ENCODE measurements at regions not wholly inside any gene's neighbourhood (a gene's known extent, or its start where the extent isn't known, plus 50 kb on each side); places are given as distances from the start of the nearest gene placed in this dataset.
A peak's percentile ranks its signal among the peaks of the same experiment; 100 is the strongest.

DNA sequence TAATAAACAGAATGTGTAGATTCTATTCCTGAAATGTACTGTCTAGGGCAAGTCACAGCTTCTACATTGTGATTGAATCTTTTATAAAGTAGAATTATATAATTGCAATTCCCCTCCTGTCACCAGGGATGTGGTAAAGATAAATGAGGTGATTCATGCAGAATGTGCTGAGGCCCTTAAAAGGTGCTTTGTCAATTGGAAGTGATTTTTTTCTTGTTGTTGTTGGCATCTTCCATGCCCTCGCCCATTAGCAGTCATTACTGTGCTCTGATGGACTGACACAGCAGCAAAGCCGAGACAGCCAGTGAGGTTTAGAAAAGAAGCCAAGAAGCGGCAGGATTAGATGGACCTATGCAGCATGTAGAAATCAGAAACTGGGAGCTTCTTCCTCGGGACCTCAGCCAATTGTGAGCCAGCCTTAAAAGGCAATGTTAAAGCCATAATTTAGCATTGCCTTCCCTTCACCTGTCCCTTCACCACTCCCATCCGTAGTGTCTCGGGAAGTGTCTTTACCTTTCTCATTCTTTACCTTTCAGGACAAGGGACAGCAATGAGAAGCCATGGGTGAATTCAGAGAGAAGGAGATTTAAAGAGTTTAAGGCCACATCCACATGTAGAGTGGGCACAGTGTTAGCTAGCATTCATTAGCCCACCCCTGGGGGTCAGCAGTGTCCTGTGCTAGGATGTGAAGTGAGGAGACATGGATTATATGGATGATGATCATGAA is 257.8 kb downstream of the PLK2 start:
- no peak for DNase-seq
- no peak overlapping the region for H3K4me3 ChIP-seq
- H3K27ac ChIP-seq: no peak overlapping the region
- TF ChIP-seq CTCF (IDR thresholded peaks at IDR 0.05): no peak
- TF ChIP-seq POLR2A (IDR thresholded peaks at IDR 0.05): no peak
- TF ChIP-seq POLR2AphosphoS5 (IDR thresholded peaks at IDR 0.05): no peak
- no peak for TF ChIP-seq EP300 (IDR thresholded peaks at IDR 0.05)
- intact Hi-C loops (cut with DNase I; ENCODE audit: low total_unique reads): no loop called here
- WGBS, 5 donors: 81 to 90% (median 88%) methylated on average over 6 of the region's 6 CpGs
- no peaks in the 10 kb centered on the region for H3K36me3 ChIP-seq
- H3K27me3 ChIP-seq: no peaks in the 10 kb centered on the region
- no peaks in the 10 kb centered on the region for H3K9me3 ChIP-seq
- peaks cover 0 to 2% (median 0%) of the 10 kb centered on the region in 4 donors for H3K4me1 ChIP-seq

DNA sequence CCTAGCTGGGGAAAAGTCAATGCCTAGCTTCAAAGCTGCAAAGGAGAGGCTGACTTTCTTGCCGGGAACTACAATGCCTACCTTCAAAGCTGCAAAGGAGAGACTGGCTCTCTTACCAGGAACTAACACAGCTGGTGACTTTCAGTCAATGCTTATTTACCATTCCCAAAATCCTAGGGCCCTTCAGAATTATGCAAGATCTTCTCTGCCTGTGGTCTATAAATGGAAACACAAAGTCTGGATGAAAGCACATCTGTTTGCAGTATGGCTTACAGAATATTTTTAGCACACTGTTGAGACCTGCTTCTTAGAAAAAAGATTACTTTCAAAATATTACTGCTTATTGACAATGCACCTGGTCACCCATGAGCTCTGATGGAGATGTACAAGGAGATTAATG is 259.4 kb downstream of the PLK2 start:
- Histone ChIP-seq H3K4me1 (no peaks in the 10 kb centered on the region), H3K27ac (no peak overlapping the region), H3K9me3 (peaks cover 0 to 8% (median 0%) of the 10 kb centered on the region in 4 donors), H3K36me3 (no peaks in the 10 kb centered on the region), H3K4me3 (no peak overlapping the region), H3K27me3 (no peaks in the 10 kb centered on the region)
- WGBS, 5 donors: 56 to 84% (median 76%) methylated on average over 1 of the region's 1 CpG
- no peak for DNase-seq
- intact Hi-C loops (cut with DNase I; ENCODE audit: low total_unique reads): no loop called here
- TF ChIP-seq EP300 (IDR thresholded peaks at IDR 0.05) (no peak), POLR2AphosphoS5 (IDR thresholded peaks at IDR 0.05) (no peak), POLR2A (IDR thresholded peaks at IDR 0.05) (no peak), CTCF (IDR thresholded peaks at IDR 0.05) (no peak)

- H3K4me3 ChIP-seq: no peak overlapping the region
- no peaks in the 10 kb centered on the region for H3K36me3 ChIP-seq
- intact Hi-C loops (cut with DNase I; ENCODE audit: low total_unique reads): no loop called here
- TF ChIP-seq POLR2AphosphoS5 (IDR thresholded peaks at IDR 0.05): no peak
- no peak for TF ChIP-seq POLR2A (IDR thresholded peaks at IDR 0.05)
- no peak for TF ChIP-seq EP300 (IDR thresholded peaks at IDR 0.05)
- no peak for TF ChIP-seq CTCF (IDR thresholded peaks at IDR 0.05)
- H3K9me3 ChIP-seq: peaks cover 0 to 8% (median 0%) of the 10 kb centered on the region in 4 donors
- peak in 1 of 2 donors; percentile 19 for DNase-seq
- H3K27me3 ChIP-seq: no peaks in the 10 kb centered on the region
- no peaks in the 10 kb centered on the region for H3K4me1 ChIP-seq
- 66 to 88% (median 83%) methylated on average over 2 of the region's 2 CpGs for WGBS, 5 donors
- H3K27ac ChIP-seq: no peak overlapping the region
Observed at GRCh38 chr5:58199087-58199486, 260.8 kb downstream of the PLK2 start.

DNA sequence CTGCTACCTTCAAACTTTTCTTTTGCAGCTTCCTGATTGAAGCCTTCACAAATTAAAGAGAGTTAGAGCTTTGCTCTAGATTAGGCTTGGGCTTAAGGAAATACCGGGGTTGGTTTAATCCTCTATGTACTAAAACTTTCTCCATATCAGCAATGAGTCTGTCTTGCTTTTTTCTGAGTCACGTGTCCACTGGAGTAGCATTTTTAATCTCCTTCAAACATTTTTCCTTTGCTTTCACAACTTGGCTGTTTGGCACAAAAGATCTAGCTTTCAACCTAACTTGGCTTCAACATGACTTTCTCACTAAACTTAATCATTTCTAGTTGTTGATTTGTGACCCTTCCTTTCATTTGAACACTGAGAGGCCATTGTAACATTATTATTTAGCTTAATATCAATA is 261.6 kb downstream of the PLK2 start:
- Histone ChIP-seq H3K27me3 (no peaks in the 10 kb centered on the region), H3K4me1 (no peaks in the 10 kb centered on the region), H3K27ac (no peak overlapping the region), H3K9me3 (peaks cover 0 to 8% (median 0%) of the 10 kb centered on the region in 4 donors), H3K4me3 (no peak overlapping the region), H3K36me3 (no peaks in the 10 kb centered on the region)
- TF ChIP-seq CTCF (IDR thresholded peaks at IDR 0.05) (no peak), POLR2A (IDR thresholded peaks at IDR 0.05) (no peak), POLR2AphosphoS5 (IDR thresholded peaks at IDR 0.05) (no peak), EP300 (IDR thresholded peaks at IDR 0.05) (no peak)
- WGBS, 5 donors: 14 to 39% (median 32%) methylated on average over 2 of the region's 2 CpGs
- intact Hi-C loops (cut with DNase I; ENCODE audit: low total_unique reads): no loop called here
- no peak for DNase-seq

All from stomach (tissue), 8 donors.